ENCODE measurements at regions not wholly inside any gene's neighbourhood (a gene's known extent, or its start where the extent isn't known, plus 50 kb on each side); places are given as distances from the start of the nearest gene placed in this dataset.

DNA sequence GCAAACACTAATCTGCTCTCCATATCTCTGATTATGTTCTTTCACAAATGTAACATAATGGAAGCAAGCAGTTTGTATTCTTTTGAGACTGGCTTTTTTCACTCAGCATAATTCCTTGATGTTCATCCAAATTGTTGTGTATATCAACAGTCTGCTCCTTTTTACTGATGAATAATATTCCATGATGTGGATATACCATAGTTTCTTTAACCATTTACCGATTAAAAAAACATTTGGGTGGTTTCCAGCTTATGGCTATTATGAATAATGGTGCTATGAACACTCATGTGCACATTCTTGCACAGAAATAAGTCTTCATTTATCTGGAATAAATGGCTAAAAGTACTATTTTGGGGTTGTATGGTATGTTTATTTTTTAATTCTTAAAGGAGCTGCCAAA lies 708.9 kb downstream of the RFPL4B start:
- DNase-seq (ENCODE audit: low read depth in 1 of 2, low spot score in 1 of 2): no peak
- Histone ChIP-seq H3K27ac (replicated peaks) (no peak overlapping the region), H3K27me3 (ENCODE audit: insufficient read depth, poor library complexity, severe bottlenecking) (no peaks in the 10 kb centered on the region), H3K4me3 (replicated peaks; ENCODE audit: insufficient read depth, low read length) (no peak overlapping the region)
- TF ChIP-seq POLR2AphosphoS5 (IDR thresholded peaks at IDR 0.05; ENCODE audit: low read depth): no peak
- TF ChIP-seq, protein P1, sequence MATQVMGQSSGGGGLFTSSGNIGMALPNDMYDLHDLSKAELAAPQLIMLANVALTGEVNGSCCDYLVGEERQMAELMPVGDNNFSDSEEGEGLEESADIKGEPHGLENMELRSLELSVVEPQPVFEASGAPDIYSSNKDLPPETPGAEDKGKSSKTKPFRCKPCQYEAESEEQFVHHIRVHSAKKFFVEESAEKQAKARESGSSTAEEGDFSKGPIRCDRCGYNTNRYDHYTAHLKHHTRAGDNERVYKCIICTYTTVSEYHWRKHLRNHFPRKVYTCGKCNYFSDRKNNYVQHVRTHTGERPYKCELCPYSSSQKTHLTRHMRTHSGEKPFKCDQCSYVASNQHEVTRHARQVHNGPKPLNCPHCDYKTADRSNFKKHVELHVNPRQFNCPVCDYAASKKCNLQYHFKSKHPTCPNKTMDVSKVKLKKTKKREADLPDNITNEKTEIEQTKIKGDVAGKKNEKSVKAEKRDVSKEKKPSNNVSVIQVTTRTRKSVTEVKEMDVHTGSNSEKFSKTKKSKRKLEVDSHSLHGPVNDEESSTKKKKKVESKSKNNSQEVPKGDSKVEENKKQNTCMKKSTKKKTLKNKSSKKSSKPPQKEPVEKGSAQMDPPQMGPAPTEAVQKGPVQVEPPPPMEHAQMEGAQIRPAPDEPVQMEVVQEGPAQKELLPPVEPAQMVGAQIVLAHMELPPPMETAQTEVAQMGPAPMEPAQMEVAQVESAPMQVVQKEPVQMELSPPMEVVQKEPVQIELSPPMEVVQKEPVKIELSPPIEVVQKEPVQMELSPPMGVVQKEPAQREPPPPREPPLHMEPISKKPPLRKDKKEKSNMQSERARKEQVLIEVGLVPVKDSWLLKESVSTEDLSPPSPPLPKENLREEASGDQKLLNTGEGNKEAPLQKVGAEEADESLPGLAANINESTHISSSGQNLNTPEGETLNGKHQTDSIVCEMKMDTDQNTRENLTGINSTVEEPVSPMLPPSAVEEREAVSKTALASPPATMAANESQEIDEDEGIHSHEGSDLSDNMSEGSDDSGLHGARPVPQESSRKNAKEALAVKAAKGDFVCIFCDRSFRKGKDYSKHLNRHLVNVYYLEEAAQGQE (IDR thresholded peaks at IDR 0.05; ENCODE audit: insufficient replicate concordance, low read depth): no peak
- TF ChIP-seq SPI1 (IDR thresholded peaks at IDR 0.05; ENCODE audit: borderline replicate concordance, low read depth): no peak
- no peak for TF ChIP-seq CTCF (IDR thresholded peaks at IDR 0.05; ENCODE audit: insufficient read depth, low read length)
- TF ChIP-seq GABPA (IDR thresholded peaks at IDR 0.05; ENCODE audit: low read depth): no peak

- no peak for DNase-seq (ENCODE audit: low read depth in 1 of 2, low spot score in 1 of 2)
- no peak overlapping the region for H3K27ac ChIP-seq (replicated peaks)
- TF ChIP-seq SPI1 (IDR thresholded peaks at IDR 0.05; ENCODE audit: borderline replicate concordance, low read depth) (no peak), CTCF (IDR thresholded peaks at IDR 0.05; ENCODE audit: insufficient read depth, low read length) (no peak), POLR2AphosphoS5 (IDR thresholded peaks at IDR 0.05; ENCODE audit: low read depth) (no peak), GABPA (IDR thresholded peaks at IDR 0.05; ENCODE audit: low read depth) (no peak)
- TF ChIP-seq, protein P1 (IDR thresholded peaks at IDR 0.05; ENCODE audit: insufficient replicate concordance, low read depth): no peak
Measured at GRCh38 chr6:113057567-113058053, 710.5 kb downstream of the RFPL4B start.

DNA sequence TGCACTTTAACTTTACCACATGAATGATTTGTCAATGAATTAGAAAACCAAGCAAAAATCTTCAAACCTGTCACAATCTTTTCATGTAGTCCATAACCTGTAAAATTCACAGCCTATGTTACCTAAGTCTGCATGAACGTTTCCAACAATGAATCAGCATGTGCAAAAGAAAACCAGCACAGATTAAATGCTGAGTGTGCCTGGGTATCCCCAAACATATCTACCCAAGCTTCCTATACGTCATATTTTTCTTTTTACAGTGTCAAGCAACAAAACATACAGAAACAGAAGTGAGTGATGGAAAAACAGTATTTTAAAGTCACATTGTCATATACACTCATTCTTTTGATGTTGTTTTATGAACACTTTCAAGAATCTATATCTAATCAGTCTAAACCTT lies 713.5 kb downstream of the RFPL4B start:
- no peak for DNase-seq (ENCODE audit: low read depth in 1 of 2, low spot score in 1 of 2)
- no peak overlapping the region for H3K27ac ChIP-seq (replicated peaks)
- no peaks in the 10 kb centered on the region for H3K27me3 ChIP-seq (ENCODE audit: insufficient read depth, poor library complexity, severe bottlenecking)
- H3K4me3 ChIP-seq (replicated peaks; ENCODE audit: insufficient read depth, low read length): no peak overlapping the region
- TF ChIP-seq, protein P1 (IDR thresholded peaks at IDR 0.05; ENCODE audit: insufficient replicate concordance, low read depth): no peak
- TF ChIP-seq SPI1 (IDR thresholded peaks at IDR 0.05; ENCODE audit: borderline replicate concordance, low read depth): no peak
- no peak for TF ChIP-seq GABPA (IDR thresholded peaks at IDR 0.05; ENCODE audit: low read depth)
- TF ChIP-seq CTCF (IDR thresholded peaks at IDR 0.05; ENCODE audit: insufficient read depth, low read length): no peak
- no peak for TF ChIP-seq POLR2AphosphoS5 (IDR thresholded peaks at IDR 0.05; ENCODE audit: low read depth)

More at GRCh38 chr6:113057567-113058053, 710.5 kb downstream of the RFPL4B start:
- H3K27me3 ChIP-seq (ENCODE audit: insufficient read depth, poor library complexity, severe bottlenecking): no peaks in the 10 kb centered on the region
- no peak overlapping the region for H3K4me3 ChIP-seq (replicated peaks; ENCODE audit: insufficient read depth, low read length)
